Hematopoietic multipotent progenitor cell treated with erythropoietin and hydrocortisone succinate and interleukin-3 and kit ligand, for 6 days (in vitro differentiated cells): ENCODE measurements at regions not wholly inside any gene's neighbourhood (a gene's known extent, or its start where the extent isn't known, plus 50 kb on each side); places are given as distances from the start of the nearest gene placed in this dataset.

ENCODE experiments used
- DNase-seq: peaks from one replicate; pipeline ENCODE4 v3.0.0-alpha.2; 2015

DNA sequence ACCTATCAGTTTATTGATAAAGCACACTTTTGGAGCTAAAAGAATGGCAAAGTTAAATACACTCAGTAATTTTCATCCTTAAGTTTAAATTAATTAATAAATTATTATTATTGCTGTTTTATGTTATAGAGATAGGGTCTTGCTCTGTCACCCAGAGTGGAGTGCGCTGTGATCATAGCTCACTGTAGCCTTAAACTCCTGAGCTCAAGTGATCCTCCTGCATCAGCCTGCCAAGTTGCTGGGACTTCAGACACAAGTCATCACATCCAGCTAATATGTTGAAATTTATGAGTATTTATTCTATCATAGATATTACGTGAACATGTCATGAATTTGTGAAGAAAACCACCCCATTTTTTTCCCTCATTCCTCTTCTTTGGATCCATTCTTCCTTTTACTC is 64.2 kb downstream of the GJA1 start:
- no peak for DNase-seq

- no peak for DNase-seq
Observed at GRCh38 chr6:121503589-121503991, 68.1 kb downstream of the GJA1 start.

- DNase-seq = no peak
Observed at GRCh38 chr6:121504227-121504626, 68.8 kb downstream of the GJA1 start.

GRCh38 chr6:121505284-121505683 is 69.8 kb downstream of the GJA1 start:
- DNase-seq = no peak

- DNase-seq = no peak
Observed at GRCh38 chr6:121506761-121507754, 71.6 kb downstream of the GJA1 start.

GRCh38 chr6:121510568-121511177 is 75.2 kb downstream of the GJA1 start:
- DNase-seq = no peak

- no peak for DNase-seq
Observed at GRCh38 chr6:121515630-121516265, 80.3 kb downstream of the GJA1 start.

GRCh38 chr6:121516331-121516730 is 80.9 kb downstream of the GJA1 start:
- DNase-seq = no peak

DNA sequence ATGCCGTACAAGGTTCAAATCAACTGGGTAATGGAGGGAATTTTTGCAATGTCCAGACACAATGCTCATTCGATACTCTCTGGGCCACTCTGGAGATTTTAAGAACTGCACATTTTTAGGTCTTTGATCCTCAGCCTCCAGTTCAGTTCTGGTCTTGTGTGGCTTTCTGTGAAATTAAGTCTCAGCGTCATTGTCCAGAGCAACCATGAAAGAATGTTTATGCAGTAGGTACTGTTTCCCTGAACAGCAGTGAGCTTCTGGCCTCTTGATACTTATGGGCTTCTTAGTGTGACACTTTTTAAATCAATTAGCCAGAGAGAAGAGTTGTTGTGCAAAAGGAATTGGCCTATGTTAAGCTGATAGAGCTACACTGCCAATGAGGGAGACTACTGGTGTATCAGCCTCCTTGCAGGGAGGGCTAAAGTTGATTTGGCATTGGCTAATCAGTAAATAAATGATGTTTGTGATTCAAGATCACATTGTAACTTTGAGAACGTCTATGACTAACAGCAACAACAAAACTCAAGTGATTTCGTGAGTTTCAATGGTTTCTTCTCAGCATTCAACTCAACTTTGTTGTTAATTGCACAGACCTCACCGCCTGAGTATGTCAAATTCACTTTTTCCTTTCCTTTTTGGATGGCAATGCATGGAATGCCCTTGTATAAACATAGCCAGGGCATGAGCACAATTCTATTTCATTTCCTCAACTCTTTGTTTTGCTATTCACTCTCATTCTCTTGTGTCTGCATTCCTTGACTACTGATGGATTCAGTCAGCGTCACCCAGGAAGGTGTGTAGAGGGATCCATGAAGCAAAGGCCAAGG is 85.1 kb downstream of the GJA1 start:
- no peak for DNase-seq

DNA sequence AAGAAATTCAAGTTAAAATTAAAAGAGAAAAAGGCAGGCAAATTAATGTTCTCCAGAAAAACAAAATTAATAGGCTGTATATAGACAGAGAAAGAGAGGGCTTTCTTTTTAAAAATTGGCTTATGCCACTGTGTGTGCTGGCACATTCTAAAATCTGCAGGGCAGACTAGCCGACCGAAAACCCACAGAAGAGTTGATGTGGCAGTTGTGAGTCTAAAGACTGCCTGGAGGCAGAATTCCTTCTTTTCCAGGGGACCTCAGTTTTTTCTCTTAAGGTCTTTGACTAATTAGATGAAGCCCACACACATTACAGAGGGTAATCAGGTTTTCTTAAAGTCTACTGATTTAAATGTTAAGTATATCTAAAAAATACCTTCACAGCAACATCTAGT is 85.7 kb downstream of the GJA1 start:
- no peak for DNase-seq

- no peak for DNase-seq
Observed at GRCh38 chr6:121522265-121522664, 86.8 kb downstream of the GJA1 start.

DNA sequence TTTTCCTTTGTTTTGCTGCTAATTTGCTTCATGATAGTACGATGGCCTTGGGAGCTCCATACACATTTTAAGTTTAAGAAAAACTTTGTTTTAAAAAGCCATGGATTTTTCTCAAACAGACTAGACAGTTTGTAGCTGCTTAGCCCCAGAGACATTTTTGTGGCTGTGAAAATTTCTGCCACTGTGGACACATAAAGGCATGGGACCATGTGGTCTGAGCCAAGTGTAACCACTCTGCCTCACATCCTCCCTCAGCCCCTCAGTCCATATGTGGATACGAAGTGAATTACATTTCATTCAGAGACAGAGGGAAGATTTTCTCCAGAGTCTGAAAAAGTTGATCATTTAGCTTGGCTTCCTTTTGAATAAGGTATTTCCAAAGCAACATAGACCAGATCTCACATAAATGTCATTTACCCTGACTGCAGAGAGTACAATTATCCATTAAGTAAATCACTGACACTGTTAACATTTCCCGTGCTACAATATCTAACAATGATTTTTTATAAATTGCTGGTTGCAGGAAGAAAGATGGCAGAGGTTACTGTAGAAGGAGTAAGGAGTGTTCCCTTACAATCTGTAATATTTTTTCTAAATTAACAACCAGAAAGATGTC is 87.4 kb downstream of the GJA1 start:
- DNase-seq = no peak

- no peak for DNase-seq
Observed at GRCh38 chr6:121523628-121524027, 88.2 kb downstream of the GJA1 start.

DNA sequence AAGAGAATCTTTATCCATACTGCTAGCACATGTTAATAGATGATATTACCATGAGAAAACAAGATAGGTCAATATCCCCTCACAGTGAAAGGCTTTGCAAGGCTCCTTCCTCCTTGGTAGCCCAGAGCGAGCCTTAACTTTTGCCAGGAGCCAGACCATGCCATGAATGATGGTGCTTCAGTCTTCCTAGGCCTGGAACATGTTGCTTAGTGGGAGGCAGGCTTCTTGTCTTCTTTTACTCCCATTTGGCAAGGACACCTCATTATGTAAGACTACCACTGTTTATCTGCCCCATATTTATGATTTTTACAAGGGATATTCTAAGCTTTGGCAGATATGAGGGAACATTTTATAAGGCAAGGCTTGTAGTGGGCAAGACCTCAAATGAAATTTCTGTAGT is 90.8 kb downstream of the GJA1 start:
- DNase-seq = no peak

- no peak for DNase-seq
Observed at GRCh38 chr6:121531658-121532169, 96.3 kb downstream of the GJA1 start.

GRCh38 chr6:121533321-121533841 is 97.9 kb downstream of the GJA1 start:
- no peak for DNase-seq

GRCh38 chr6:121535777-121536176 is 100.3 kb downstream of the GJA1 start:
- no peak for DNase-seq

GRCh38 chr6:121536345-121536744 is 100.9 kb downstream of the GJA1 start:
- DNase-seq = no peak

GRCh38 chr6:121539439-121539838 is 104.0 kb downstream of the GJA1 start:
- no peak for DNase-seq

DNA sequence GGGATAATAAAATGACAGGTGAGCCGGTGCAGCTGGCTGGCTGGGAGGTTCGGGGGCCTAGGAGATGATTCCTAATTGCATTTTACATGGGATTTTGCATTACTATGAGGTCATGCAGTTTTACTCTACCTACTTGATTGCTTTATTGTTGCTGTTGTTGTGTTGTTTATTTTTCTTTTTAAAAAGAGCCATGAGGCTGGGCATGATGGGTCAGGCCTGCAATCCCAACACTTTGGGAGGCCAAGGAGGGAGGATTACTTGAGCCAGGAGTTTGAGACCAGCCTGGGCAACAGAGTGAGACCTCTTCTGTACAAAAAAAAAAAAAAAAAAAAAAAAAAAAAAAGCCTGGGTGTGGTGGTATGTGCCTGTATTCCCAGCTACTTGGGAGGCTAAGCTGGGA is 104.8 kb downstream of the GJA1 start:
- no peak for DNase-seq

GRCh38 chr6:121544691-121545090 is 109.2 kb downstream of the GJA1 start:
- no peak for DNase-seq

DNA sequence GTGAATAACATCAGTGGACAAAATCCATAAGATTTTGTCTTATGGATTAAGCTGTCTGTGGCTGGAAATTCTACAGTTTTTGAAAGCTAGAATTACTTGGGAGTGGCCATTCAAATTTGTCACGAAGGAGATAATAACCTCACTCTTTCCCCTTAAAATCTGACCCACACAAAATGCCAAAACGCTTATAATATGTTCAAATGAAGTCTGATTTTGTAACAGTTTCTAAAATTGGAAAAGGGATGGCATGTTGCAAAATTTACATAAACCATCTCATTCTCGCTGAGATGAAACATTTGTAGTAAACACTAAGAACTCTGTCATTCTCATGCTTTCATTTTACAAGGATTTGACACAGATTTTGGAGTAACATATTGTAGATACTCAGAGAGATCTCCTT is 112.7 kb downstream of the GJA1 start:
- no peak for DNase-seq
